ENCODE measurements at regions not wholly inside any gene's neighbourhood (a gene's known extent, or its start where the extent isn't known, plus 50 kb on each side); places are given as distances from the start of the nearest gene placed in this dataset.

DNA sequence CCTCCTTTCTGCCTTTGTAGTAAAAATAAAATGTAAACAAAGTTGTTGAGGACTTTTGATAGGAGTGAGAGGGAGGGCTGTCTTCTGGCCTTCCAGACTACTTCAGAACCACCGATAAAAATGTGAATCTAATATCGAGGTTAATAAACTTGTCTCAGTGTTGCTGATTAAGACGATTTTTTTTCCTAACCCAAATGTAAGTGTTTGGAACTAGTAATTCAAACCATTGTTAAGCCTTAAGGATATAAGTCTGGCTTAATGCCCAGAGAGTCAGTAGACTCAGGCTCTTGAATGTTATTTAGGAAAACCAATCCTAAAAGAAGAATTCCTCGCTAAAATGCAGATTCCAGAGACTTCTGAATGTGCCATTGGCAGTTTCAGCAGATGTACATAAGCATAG is 356.9 kb downstream of the SIPA1L2 start:
- H3K27ac ChIP-seq (ENCODE audit: extremely low read depth, low read depth, low read length) = no peak overlapping the region
- POLR2A ChIA-PET = no interaction called here
- no peak overlapping the region for H3K4me2 ChIP-seq (ENCODE audit: insufficient read depth, low read length)
- H3K27me3 ChIP-seq (ENCODE audit: control insufficient read depth in 2 of 2, insufficient read depth in 2 of 2, low read length in 2 of 2) = no peaks in the 10 kb centered on the region
- BruUV-seq (replicated peaks) = no TSS peak
- H3K36me3 ChIP-seq (ENCODE audit: control insufficient read depth, insufficient read depth, low read length) = no peaks in the 10 kb centered on the region
- no peak for DNase-seq (ENCODE audit: extremely low read depth in 1 of 4, low spot score in 3 of 4)
- no peak overlapping the region for H2AFZ ChIP-seq (ENCODE audit: low read depth, low read length)
- H3K9me1 ChIP-seq (ENCODE audit: control insufficient read depth, insufficient read depth, low read length) = no peaks in the 10 kb centered on the region
- no peaks in the 10 kb centered on the region for H3K79me2 ChIP-seq (ENCODE audit: control insufficient read depth, insufficient read depth, low read length)
- no peak overlapping the region for H3K9ac ChIP-seq (ENCODE audit: insufficient read depth in 1 of 2, low read depth in 2 of 2, low read length in 2 of 2)
- TF ChIP-seq, protein P1, sequence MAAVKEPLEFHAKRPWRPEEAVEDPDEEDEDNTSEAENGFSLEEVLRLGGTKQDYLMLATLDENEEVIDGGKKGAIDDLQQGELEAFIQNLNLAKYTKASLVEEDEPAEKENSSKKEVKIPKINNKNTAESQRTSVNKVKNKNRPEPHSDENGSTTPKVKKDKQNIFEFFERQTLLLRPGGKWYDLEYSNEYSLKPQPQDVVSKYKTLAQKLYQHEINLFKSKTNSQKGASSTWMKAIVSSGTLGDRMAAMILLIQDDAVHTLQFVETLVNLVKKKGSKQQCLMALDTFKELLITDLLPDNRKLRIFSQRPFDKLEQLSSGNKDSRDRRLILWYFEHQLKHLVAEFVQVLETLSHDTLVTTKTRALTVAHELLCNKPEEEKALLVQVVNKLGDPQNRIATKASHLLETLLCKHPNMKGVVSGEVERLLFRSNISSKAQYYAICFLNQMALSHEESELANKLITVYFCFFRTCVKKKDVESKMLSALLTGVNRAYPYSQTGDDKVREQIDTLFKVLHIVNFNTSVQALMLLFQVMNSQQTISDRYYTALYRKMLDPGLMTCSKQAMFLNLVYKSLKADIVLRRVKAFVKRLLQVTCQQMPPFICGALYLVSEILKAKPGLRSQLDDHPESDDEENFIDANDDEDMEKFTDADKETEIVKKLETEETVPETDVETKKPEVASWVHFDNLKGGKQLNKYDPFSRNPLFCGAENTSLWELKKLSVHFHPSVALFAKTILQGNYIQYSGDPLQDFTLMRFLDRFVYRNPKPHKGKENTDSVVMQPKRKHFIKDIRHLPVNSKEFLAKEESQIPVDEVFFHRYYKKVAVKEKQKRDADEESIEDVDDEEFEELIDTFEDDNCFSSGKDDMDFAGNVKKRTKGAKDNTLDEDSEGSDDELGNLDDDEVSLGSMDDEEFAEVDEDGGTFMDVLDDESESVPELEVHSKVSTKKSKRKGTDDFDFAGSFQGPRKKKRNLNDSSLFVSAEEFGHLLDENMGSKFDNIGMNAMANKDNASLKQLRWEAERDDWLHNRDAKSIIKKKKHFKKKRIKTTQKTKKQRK (IDR thresholded peaks at IDR 0.05; ENCODE audit: borderline replicate concordance, low read depth, low read length) = no peak
- TF ChIP-seq ZBTB40 (IDR thresholded peaks at IDR 0.05) (no peak), ZBTB40 (CRISPR knock-in tag; IDR thresholded peaks at IDR 0.05) (no peak)
- ATAC-seq = no peak
- H3K4me1 ChIP-seq (replicated peaks in 1 of 2; ENCODE audit: control insufficient read depth in 2 of 2, insufficient read depth in 2 of 2, low read length in 2 of 2) = no peaks in the 10 kb centered on the region
- H3K4me3 ChIP-seq = no peak overlapping the region
- H3K9me3 ChIP-seq (replicated peaks; ENCODE audit: control insufficient read depth, insufficient read depth, low read depth, low read length) = no peaks in the 10 kb centered on the region
- in situ Hi-C loops (cut with MboI) (no loop called here), intact Hi-C loops (cut with micrococcal nuclease) (no loop called here)
- no peak for FAIRE-seq
- 0% methylated on average over 4 of the region's 4 CpGs for WGBS (ENCODE audit: insufficient coverage, low coverage, missing lambda C conversion rate)
- no peaks in the 10 kb centered on the region for H4K20me1 ChIP-seq (replicated peaks; ENCODE audit: control insufficient read depth, insufficient read depth, low read length)
- CTCF ChIA-PET (ENCODE audit: low intra/inter-chr PET ratio) = no interaction called here

Measured in K562 (cell line).